T-helper 9 cell (primary cell): ENCODE measurements at regions not wholly inside any gene's neighbourhood (a gene's known extent, or its start where the extent isn't known, plus 50 kb on each side); places are given as distances from the start of the nearest gene placed in this dataset.
"Not testable (repeated sequence)": the region's sequence is repeated elsewhere in the genome, so short reads cannot be mapped to it uniquely, and the experiment has no call there.

ENCODE experiments used
- DNase-seq: peaks from one replicate; pipeline ENCODE4 v3.0.0-alpha.2; 2020

- no peak for DNase-seq
Observed at GRCh38 chr7:131843898-131844331, 287.5 kb upstream of the PODXL start.

DNA sequence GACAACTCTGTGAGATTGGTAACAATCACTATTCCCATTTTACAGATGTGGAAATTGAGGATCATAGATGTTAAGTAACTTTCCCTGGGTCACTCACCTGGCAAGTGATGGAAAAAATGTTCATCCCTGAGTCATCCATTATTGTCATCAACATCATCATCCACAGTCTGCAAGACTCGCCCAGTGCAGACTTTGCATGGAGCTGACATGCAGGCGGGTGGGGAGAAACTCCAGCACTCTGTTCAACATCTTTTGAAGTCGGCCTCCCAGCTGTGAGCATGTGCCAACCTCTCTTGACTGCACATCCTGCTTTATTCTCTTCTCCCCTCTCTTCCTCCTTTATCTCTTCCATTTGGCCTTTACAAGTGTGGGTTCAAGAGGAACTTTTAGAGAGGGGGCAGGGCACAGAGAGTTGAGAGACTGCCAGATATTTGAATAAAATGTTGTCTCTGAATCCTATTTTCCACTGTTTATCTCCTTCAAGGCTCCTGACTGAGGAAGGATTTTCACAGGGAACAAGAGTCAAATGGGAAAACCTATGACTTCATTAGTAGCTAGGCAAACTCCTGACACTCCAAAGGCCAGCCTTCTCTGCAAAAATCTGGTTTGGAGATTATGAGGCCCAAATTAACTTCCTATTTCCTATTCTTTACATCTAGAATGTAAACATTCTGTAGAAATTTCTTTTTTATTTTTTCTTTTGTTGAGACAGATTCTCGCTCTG lies 283.7 kb upstream of the PODXL start:
- DNase-seq, result no peak

- no peak for DNase-seq
Observed at GRCh38 chr7:131836733-131837132, 280.3 kb upstream of the PODXL start.

DNA sequence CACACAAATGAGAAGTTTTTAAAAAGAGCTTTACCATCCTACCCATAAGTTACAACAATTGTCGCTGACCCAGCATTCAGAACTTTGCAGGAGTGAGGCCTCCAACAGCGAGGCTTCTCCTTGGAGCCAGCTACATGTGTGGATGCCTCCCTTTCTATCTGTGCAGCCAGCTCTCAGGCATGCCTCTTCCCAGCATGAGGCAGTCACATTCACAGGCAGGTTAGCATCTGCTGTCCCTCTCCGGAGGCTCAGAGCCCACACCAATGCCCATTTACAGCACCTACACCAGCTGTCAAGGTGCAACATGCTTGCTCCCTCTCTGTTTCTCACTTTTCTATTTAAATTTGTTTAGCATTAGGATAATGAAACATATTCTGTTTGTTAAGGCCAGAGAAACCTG lies 278.7 kb upstream of the PODXL start:
- no peak for DNase-seq

DNA sequence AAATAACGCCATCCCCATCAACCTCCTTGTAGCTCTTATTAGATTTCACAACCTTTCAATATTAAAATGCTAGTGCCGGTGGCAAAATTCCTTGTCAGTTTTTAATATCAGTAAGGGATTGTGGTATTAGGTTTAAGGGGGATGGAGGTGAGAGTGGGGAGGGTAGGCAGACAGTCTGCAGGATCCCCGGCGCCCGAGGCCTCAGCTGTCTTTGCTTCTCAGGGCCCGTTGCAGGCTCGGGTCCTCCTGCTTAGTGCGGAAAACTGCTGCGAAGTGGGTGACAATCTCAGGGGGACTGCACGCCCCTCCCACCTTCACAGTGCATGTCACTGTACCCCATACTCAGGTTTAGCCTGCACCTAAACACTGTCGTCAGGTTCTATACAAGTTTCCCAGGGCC lies 274.3 kb upstream of the PODXL start:
- DNase-seq, result no peak

GRCh38 chr7:131829947-131830558 lies 273.6 kb upstream of the PODXL start:
- no peak for DNase-seq

DNA sequence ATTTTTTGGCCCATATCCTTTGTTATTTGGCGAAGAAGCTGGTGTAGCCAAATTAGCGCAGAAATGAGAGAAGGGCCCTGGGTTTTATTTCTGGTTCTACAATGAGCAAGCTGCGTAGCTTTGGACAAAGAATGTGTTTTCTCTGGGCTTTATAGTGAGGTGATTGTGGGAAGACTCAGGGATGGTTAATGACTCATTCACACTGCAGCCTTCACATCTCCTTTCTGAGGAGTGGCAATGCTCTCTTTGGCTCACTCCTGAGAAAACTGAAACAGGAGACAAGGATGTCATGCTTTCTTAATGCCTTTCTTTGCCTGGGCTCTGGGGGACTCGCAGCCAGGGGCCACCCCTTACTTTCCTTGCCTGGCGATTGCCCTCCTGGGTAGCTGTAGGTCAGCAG lies 271.0 kb upstream of the PODXL start:
- DNase-seq, result no peak

- no peak for DNase-seq
Observed at GRCh38 chr7:131826960-131827359, 270.5 kb upstream of the PODXL start.

DNA sequence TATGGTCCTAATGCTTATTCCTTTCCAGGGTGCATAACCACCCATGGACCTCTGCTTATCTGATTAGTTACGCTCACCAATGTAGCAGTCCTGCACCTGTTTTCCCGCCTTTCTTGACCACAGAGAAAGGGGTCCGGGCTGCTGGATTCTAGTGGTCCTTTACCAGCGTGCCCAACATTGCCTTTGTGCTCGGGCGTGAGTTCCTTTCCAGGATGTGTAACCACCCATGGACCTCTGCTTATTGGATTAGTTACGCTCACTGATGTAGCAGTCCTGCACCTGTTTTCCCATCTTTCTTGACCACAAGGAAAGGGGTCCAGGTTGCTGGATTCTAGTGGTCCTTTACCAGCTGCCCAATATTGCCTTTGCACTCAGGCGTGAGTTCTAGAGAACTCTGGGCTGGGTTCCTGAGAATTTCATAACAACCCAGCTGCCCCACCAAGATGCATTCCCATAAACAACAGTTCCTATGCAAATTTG lies 267.6 kb upstream of the PODXL start:
- DNase-seq, result not testable (repeated sequence)

DNA sequence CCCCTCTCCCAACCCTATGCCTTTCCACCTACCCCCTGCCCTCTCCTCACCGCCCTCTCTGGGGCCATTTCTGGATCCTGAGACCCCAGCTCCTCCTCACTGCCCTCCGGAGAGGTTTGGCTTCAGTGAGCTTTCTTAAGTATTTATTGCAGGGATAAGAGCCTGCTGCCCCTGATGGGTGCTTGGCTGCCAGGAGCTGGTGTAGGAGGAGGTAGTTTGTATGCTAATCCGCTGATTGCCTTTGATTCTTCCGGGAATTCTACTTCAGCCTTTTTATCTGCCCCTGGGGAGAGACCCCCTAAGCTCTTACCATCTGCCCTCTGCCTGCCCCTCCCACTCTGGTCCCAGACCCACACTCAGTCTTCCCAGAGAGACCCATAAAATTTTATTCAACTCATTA lies 263.5 kb upstream of the PODXL start:
- DNase-seq, result no peak

DNA sequence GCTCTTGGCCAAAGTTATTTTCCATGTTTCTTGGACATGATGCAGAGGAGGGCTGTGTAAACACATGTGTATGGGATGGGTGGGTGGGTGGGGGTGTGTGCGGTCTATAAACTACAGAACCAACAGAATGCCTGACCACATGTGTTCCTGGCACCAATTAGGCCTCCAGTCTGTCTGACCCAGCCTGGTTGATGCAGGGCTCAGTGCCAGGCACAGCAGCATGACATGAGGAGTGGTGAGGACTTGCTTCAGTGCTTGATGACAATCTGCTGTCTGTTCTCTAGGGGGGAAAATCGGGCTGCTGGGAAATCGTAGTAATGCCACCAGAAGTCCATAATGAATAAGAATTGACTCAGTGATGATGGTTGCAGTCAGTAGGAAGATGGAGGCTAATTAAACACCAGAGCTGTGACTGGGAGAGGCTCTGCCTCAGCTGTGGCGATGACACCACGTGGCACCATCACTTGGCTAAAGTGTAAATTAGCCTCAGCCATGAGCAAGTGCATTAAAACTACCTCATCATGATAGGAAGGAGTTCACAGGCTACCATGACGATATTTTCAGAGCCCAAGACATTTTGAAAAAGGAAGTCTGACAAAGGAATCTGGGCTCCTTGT lies 260.1 kb upstream of the PODXL start:
- no peak for DNase-seq

GRCh38 chr7:131808736-131809135 lies 252.3 kb upstream of the PODXL start:
- DNase-seq, result no peak

DNA sequence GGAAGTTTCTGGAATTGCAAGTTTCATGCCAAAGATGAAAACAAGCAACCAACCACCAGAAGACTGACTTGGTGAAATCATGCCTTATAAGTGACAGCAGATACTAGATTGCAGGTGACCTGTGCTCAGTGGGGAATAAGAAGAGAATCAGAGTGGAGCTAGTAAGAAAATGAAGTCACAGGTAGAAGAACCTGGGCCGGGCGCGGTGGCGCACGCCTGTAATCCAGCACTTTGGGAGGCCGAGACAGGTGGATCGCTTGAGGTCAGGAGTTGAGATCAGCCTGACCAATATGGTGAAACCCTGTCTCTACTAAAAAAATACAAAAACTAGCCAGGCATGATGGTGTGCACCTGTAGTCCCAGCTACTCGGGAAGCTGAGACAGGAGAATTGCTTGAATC lies 251.7 kb upstream of the PODXL start:
- DNase-seq, result not testable (repeated sequence)

- no peak for DNase-seq
Observed at GRCh38 chr7:131803816-131804215, 247.4 kb upstream of the PODXL start.

DNA sequence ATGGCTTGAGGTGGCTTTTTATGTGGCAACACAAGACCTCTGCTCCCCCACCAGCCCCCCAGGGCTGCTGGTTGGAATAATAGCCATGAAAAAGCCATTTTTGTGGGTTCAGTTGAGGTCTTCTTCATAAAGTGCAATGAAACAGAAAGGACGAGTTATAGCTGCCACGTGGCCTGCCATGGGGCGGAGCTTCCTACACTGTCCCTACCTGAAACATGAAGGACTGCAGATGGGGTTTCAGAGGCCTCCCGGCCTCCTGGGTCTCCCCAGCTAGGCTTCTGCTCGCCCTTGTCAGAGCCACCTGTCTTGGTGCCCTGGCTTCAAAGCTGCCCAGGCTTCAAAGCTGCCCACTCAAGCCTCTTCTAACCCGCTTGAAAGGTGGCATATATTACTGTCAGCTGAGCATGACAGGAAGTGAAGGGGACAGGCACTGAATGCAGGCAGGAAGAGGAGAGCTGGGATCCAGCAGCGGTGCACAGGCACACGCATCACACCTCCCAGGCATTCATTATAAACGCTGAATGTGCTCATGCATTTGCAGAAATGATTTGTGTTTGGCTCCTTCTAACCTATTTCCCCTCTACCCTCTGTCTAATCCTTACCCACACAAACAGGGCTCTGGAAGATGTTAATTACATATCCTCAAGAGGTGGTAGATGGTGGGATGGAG lies 245.9 kb upstream of the PODXL start:
- no peak for DNase-seq

DNA sequence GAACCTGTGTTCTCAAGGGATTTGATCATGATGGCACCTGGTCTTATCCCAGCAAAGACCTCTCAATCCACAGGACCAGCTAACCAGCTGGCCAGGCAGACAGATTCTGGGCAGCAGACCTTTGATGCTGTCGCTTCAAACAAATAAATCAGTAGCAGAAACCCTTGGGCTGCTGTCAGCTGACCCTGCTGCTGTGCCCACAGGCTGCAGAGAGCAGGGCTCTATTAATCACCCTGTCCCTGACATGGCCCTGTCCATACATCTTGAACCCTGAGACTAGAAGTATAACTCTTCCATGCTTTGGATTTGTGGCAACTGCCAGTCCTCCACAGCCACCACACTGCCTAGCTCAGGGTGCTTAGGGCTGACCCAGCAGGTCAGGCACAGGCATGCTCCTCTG lies 244.1 kb upstream of the PODXL start:
- no peak for DNase-seq

DNA sequence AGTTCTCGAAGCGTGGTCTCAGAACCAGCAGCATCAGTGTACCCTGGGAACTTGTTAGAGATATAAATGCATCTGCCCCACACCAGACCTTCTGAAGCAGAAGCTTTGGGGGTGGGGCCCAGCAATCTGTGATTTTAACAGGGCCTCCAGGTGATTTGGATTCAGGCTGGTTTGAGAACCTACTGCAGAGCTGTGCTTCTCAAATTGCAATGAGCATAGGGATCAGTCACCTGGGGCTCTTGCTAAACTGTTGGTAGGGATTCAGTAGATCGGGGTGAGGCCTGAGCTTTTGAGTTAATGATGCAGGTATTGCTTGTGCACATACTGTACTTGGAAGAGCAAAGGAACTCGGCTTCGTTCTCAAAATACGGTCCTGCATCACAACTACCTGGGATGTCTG lies 243.6 kb upstream of the PODXL start:
- DNase-seq, result no peak

GRCh38 chr7:131797841-131798240 lies 241.4 kb upstream of the PODXL start:
- no peak for DNase-seq

- no peak for DNase-seq
Observed at GRCh38 chr7:131795400-131795799, 239.0 kb upstream of the PODXL start.

GRCh38 chr7:131792311-131792710 lies 235.9 kb upstream of the PODXL start:
- DNase-seq, result no peak

GRCh38 chr7:131787101-131787500 lies 230.7 kb upstream of the PODXL start:
- no peak for DNase-seq

- DNase-seq, result no peak
Observed at GRCh38 chr7:131786204-131786603, 229.8 kb upstream of the PODXL start.

DNA sequence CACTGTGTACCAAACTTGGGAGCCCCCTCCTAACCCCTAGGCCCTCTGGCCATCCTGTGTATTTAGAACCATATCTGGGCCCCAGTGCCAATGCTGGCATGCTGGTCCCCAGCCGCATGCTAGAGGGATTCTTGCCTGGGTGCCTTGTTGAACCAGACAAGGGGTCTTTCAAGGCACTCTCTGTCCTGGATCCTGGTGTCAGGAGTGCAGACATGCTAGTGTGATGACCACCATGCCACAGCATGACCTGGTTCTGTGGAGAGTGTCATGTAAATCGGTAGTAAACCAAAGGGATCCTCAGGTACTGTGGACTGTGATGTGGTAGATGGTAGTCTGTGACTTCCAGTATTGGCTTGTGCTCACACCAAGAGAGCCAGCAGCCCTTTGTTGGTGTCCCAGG lies 222.2 kb upstream of the PODXL start:
- DNase-seq, result no peak
